ENCODE measurements at regions not wholly inside any gene's neighbourhood (a gene's known extent, or its start where the extent isn't known, plus 50 kb on each side); places are given as distances from the start of the nearest gene placed in this dataset.

DNA sequence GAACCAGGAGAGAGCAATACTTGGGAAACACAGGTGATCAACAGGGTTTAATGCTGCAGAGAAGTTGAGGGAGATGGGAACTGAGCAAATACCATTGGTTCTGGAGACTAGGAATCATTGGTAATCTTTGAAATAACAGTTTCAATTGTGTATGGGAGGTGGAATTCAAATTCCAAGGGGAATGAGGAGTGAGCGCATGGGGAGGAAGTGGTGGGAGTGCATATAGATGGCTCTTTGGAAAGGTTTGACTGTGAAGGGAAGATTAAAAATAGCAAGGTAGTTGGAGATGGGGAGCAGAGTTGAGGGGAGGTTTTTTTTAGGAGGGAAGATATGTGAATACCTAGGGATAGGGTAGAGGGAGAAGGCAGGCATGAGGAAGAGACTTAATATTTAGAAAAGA lies 51.1 kb upstream of the ROPN1 start:
- CTCF ChIA-PET: interaction anchor here (3.2 kb wide), 1 partner anchor 10 kb away, joined by 21 read pairs; the partner anchor contains the start of gene KALRN
- no peak for DNase-seq (ENCODE audit: extremely low spot score)
- POLR2A ChIA-PET: no interaction called here
- TF ChIP-seq, protein P1, sequence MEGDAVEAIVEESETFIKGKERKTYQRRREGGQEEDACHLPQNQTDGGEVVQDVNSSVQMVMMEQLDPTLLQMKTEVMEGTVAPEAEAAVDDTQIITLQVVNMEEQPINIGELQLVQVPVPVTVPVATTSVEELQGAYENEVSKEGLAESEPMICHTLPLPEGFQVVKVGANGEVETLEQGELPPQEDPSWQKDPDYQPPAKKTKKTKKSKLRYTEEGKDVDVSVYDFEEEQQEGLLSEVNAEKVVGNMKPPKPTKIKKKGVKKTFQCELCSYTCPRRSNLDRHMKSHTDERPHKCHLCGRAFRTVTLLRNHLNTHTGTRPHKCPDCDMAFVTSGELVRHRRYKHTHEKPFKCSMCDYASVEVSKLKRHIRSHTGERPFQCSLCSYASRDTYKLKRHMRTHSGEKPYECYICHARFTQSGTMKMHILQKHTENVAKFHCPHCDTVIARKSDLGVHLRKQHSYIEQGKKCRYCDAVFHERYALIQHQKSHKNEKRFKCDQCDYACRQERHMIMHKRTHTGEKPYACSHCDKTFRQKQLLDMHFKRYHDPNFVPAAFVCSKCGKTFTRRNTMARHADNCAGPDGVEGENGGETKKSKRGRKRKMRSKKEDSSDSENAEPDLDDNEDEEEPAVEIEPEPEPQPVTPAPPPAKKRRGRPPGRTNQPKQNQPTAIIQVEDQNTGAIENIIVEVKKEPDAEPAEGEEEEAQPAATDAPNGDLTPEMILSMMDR (IDR thresholded peaks at IDR 0.05; ENCODE audit: control extremely low read depth, extremely low read depth, low read depth, missing control alignments): no peak

DNA sequence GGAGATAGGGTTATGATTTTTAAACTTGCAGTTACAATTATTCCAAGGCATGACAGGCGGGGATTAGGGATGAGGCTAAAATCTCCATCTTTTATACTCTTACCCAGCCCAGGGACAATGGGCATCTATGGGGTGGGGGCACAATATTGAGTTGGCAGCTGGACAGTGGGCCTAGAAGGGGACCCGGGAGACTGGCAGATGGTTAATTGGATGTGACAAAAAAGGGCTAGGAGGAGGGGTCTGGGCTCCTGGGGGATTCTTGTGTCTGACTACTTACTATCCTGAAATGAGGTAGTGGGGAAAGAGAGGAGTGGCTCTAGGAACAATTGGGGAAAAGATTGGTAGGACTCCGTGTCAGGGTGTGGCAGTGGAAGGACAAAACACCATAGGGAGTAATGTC lies 53.0 kb upstream of the ROPN1 start:
- DNase-seq (ENCODE audit: extremely low spot score): no peak
- ChIA-PET CTCF (no interaction called here), POLR2A (no interaction called here)
- TF ChIP-seq, protein P1 (IDR thresholded peaks at IDR 0.05; ENCODE audit: control extremely low read depth, extremely low read depth, low read depth, missing control alignments): no peak

DNA sequence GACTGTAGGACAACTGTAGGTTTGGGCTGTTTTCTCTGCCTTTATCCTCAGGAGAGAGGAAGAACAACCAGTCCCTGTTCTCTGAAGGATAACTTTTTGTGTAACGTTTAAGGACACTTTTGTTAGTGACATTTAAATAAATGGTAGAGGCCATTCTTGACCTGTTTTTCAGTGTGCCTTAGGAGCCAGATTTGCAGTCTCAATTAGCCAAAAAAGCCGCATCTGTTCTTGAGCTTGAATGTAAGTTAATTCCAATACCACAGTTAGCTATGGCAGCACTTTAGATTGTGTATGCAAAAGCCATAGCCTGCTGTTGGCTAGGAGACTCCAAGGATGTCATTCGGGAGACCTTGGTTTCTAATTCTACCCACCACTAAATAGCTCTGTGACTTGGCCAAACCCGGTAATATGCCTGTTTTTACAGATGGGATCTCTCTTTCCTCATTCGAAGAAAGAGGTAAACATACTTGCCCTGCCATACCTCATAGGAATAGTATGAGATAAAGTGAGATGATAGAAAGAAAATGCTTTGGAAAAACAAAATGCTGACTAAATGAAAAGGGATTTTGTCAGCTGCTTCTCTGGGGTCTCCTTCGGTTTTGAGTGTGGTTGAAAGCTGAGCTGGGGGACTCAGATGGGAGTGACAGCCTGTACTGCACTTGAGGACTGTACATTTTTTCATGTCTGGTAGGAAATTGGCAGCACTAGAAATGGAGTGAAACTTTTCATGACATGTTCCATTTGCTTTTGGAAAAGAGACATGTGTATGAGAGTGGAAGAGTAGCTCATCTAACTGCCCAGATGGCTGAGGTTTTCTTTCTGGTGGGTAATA lies 57.3 kb upstream of the ROPN1 start:
- CTCF ChIA-PET: interaction anchor here (1.0 to 2.0 kb wide), 3 partner anchors 16 to 419 kb away, joined by 3 to 8 read pairs (median 3); partner anchors contain the start of gene KALRN
- TF ChIP-seq, protein P1 (IDR thresholded peaks at IDR 0.05; ENCODE audit: control extremely low read depth, extremely low read depth, low read depth, missing control alignments): no peak
- POLR2A ChIA-PET: no interaction called here
- DNase-seq (ENCODE audit: extremely low spot score): no peak

DNA sequence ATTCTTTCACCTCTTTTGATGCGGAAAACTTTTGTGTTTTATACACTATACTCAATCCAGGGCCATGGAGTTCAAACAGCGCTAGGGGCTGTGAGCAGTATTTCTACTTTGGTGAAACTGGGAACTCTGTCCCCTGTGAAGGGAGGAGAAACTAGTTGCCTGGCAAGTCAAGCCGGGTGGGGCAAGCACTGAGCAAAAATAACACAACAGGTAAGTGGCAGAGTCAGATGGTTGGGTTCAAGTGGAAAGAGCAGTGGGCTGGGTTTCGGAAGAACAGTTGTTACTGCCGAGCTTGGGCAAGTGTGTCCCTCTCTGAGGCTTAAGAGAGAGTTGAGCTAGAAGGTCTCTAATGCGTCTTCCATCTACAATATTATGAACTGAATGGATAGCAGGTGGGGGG lies 59.7 kb upstream of the ROPN1 start:
- TF ChIP-seq, protein P1 (IDR thresholded peaks at IDR 0.05; ENCODE audit: control extremely low read depth, extremely low read depth, low read depth, missing control alignments): no peak
- POLR2A ChIA-PET: no interaction called here
- CTCF ChIA-PET: no interaction called here
- DNase-seq (ENCODE audit: extremely low spot score): no peak

DNA sequence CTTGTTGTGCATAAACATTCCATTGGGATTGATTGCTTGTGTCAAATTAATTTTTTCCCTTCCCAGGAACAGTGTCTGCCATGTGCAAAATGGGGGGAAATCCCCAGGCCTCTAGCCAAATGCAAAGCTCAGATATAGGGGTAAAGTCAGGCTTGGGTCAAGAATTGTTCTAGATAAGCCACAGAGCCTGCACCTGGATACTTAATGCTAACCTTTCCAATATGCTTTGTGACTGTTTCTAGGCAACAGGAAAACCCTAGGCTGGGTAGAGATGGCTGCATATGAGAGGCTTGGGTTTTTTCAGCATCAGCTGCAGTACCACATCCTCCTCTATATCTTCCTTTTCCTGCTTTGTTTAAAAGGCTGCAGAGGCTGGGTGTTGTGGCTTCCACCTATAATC lies 61.9 kb upstream of the ROPN1 start:
- DNase-seq (ENCODE audit: extremely low spot score): no peak
- TF ChIP-seq, protein P1 (IDR thresholded peaks at IDR 0.05; ENCODE audit: control extremely low read depth, extremely low read depth, low read depth, missing control alignments): no peak
- ChIA-PET CTCF (interaction anchor here (1.6 kb wide), 1 partner anchor 21 kb away, joined by 4 read pairs; the partner anchor contains the start of gene KALRN), POLR2A (no interaction called here)

DNA sequence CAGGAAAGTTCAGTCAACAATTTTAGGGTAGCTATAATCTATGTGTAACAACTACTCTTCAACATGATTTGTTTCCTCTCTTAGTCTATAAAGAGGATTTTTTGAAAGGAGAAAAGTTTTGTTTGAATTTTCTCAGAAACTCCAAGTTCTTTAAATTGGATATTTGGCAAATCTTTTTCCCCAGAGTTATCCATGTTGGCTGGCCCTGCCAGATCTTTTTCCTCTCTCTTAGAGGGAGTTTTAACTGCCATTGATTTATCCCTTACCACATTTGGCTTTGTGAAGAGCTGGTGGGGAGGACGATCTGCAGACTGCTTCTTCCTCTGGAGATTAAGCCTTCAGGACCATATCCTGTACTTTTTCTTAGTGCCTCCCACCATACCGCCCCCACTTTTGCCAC lies 64.9 kb upstream of the ROPN1 start:
- ChIA-PET POLR2A (no interaction called here), CTCF (no interaction called here)
- TF ChIP-seq, protein P1 (IDR thresholded peaks at IDR 0.05; ENCODE audit: control extremely low read depth, extremely low read depth, low read depth, missing control alignments): no peak
- DNase-seq (ENCODE audit: extremely low spot score): no peak

All from GM10248 (cell line).